ENCODE measurements at regions not wholly inside any gene's neighbourhood (a gene's known extent, or its start where the extent isn't known, plus 50 kb on each side); places are given as distances from the start of the nearest gene placed in this dataset.

- H3K79me2 ChIP-seq (ENCODE audit: insufficient read depth): no peaks in the 10 kb centered on the region
- H3K4me3 ChIP-seq: peak overlapping the region; percentile 53
- H3K36me3 ChIP-seq (ENCODE audit: low read depth): no peaks in the 10 kb centered on the region
- H3F3A ChIP-seq (ENCODE audit: insufficient read depth): peaks cover 20% of the 10 kb centered on the region
- in situ Hi-C loops (cut with MboI): no loop called here
- H3K9me2 ChIP-seq (ENCODE audit: insufficient read depth): no peaks in the 10 kb centered on the region
- peak; percentile 88 for DNase-seq
- no peaks in the 10 kb centered on the region for H3K9me3 ChIP-seq (ENCODE audit: low read depth)
- peaks cover 24% of the 10 kb centered on the region for H3K4me1 ChIP-seq (ENCODE audit: insufficient read depth)
- no peak for TF ChIP-seq EZH2phosphoT487 (IDR thresholded peaks at IDR 0.05; ENCODE audit: insufficient read depth, low read depth)
- peak overlapping the region; percentile 31 for H3K9ac ChIP-seq
- H3K27ac ChIP-seq: peak overlapping the region; percentile 66
- H4K20me1 ChIP-seq (ENCODE audit: insufficient read depth): no peaks in the 10 kb centered on the region
- H2AFZ ChIP-seq: peak overlapping the region; percentile 64
- peak overlapping the region; percentile 78 for H3K4me2 ChIP-seq (ENCODE audit: unreplicated experiment)
- H3K27me3 ChIP-seq (replicated peaks; ENCODE audit: insufficient read depth): no peaks in the 10 kb centered on the region
- 8 to 12% methylated on average over 5 of the region's 5 CpGs for WGBS, 2 experiments (ENCODE audit: low coverage in 1 of 2, low lambda C conversion rate in 2 of 2, missing lambda C conversion rate in 2 of 2)
These were observed 63.0 kb upstream of the FLT1 start for GRCh38 chr13:28557725-28558520.

DNA sequence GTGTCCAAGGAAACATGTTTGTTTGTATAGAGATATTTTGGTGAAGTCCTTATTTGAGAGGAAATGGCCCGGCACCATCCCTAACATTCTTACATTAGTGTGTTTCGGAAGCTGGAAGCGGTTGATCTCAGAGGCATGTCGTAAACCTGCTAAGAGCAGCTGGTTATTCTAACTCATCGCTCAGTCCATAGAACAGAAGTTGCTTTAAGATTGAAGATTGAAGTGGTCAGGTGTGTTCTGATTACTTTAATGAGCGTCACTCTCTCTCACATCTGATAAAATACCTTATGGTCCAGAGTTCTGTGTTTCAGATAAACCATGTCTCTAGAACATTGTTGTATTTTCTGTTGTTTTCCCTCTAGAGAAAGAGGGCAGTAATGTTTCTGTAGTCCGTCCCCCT lies 60.2 kb upstream of the FLT1 start:
- DNase-seq: no peak
- Histone ChIP-seq H3F3A (ENCODE audit: insufficient read depth) (peaks cover 20% of the 10 kb centered on the region), H3K4me1 (ENCODE audit: insufficient read depth) (peaks cover 28% of the 10 kb centered on the region), H3K27me3 (replicated peaks; ENCODE audit: insufficient read depth) (no peaks in the 10 kb centered on the region), H2AFZ (no peak overlapping the region), H3K27ac (no peak overlapping the region), H3K9ac (no peak overlapping the region), H3K4me3 (no peak overlapping the region), H3K9me3 (ENCODE audit: low read depth) (no peaks in the 10 kb centered on the region), H3K4me2 (ENCODE audit: unreplicated experiment) (no peak overlapping the region), H4K20me1 (ENCODE audit: insufficient read depth) (no peaks in the 10 kb centered on the region), H3K9me2 (ENCODE audit: insufficient read depth) (no peaks in the 10 kb centered on the region; the same call in 1 of the 2 replicates), H3K79me2 (ENCODE audit: insufficient read depth) (no peaks in the 10 kb centered on the region), H3K36me3 (ENCODE audit: low read depth) (no peaks in the 10 kb centered on the region)
- WGBS, 2 experiments (ENCODE audit: low coverage in 1 of 2, low lambda C conversion rate in 2 of 2, missing lambda C conversion rate in 2 of 2): 88 to 89% methylated on average over 7 of the region's 7 CpGs
- in situ Hi-C loops (cut with MboI): no loop called here
- TF ChIP-seq EZH2 (IDR thresholded peaks at IDR 0.05; ENCODE audit: insufficient read depth, poor library complexity, severe bottlenecking) (no peak), EZH2phosphoT487 (IDR thresholded peaks at IDR 0.05; ENCODE audit: insufficient read depth, low read depth) (no peak)

DNA sequence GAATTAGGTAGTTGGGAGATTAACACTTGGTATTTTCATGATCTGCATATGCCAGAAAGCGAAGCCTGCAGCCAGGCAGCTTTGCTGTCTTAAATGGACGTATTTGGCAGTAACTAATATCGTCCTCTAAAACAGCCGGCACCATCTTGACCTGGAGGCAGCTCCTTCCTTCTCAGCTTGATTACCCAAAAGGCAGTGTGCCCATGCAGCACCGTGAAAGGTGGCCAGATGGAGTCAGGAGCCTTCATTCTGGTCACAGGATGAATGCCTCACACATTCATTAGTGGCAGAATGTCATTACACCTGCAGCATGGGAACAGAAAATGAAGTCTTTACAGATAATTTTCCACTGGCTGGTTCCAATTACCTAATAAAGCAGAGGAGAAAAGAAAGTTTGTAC lies 59.0 kb upstream of the FLT1 start:
- no peaks in the 10 kb centered on the region for H3K9me3 ChIP-seq (ENCODE audit: low read depth)
- H3K4me1 ChIP-seq (ENCODE audit: insufficient read depth): peaks cover 22% of the 10 kb centered on the region
- DNase-seq: no peak
- H3K27me3 ChIP-seq (replicated peaks; ENCODE audit: insufficient read depth): no peaks in the 10 kb centered on the region
- no peak overlapping the region for H3K4me3 ChIP-seq
- in situ Hi-C loops (cut with MboI): no loop called here
- H4K20me1 ChIP-seq (ENCODE audit: insufficient read depth): no peaks in the 10 kb centered on the region
- WGBS, 2 experiments (ENCODE audit: low coverage in 1 of 2, low lambda C conversion rate in 2 of 2, missing lambda C conversion rate in 2 of 2): 86 to 89% methylated on average over 5 of the region's 5 CpGs
- no peak overlapping the region for H3K27ac ChIP-seq
- no peaks in the 10 kb centered on the region for H3K36me3 ChIP-seq (ENCODE audit: low read depth)
- no peak overlapping the region for H2AFZ ChIP-seq
- H3K9ac ChIP-seq: no peak overlapping the region
- peaks cover 20% of the 10 kb centered on the region for H3F3A ChIP-seq (ENCODE audit: insufficient read depth)
- no peaks in the 10 kb centered on the region; the same call in 1 of the 2 replicates for H3K9me2 ChIP-seq (ENCODE audit: insufficient read depth)
- no peak for TF ChIP-seq EZH2 (IDR thresholded peaks at IDR 0.05; ENCODE audit: insufficient read depth, poor library complexity, severe bottlenecking)
- TF ChIP-seq EZH2phosphoT487 (IDR thresholded peaks at IDR 0.05; ENCODE audit: insufficient read depth, low read depth): no peak
- no peaks in the 10 kb centered on the region for H3K79me2 ChIP-seq (ENCODE audit: insufficient read depth)
- no peak overlapping the region for H3K4me2 ChIP-seq (ENCODE audit: unreplicated experiment)

GRCh38 chr13:28552288-28552687 lies 57.4 kb upstream of the FLT1 start:
- H3K4me3 ChIP-seq: no peak overlapping the region
- H3K9me3 ChIP-seq (ENCODE audit: low read depth): no peaks in the 10 kb centered on the region
- H2AFZ ChIP-seq: no peak overlapping the region
- H3K27ac ChIP-seq: no peak overlapping the region
- peaks cover 4% of the 10 kb centered on the region for H3F3A ChIP-seq (ENCODE audit: insufficient read depth)
- H3K9me2 ChIP-seq (ENCODE audit: insufficient read depth): no peaks in the 10 kb centered on the region; the same call in 1 of the 2 replicates
- in situ Hi-C loops (cut with MboI): no loop called here
- no peak for DNase-seq
- H3K27me3 ChIP-seq (replicated peaks; ENCODE audit: insufficient read depth): no peaks in the 10 kb centered on the region
- no peak overlapping the region for H3K9ac ChIP-seq
- H3K4me2 ChIP-seq (ENCODE audit: unreplicated experiment): no peak overlapping the region
- no peaks in the 10 kb centered on the region for H3K79me2 ChIP-seq (ENCODE audit: insufficient read depth)
- H3K36me3 ChIP-seq (ENCODE audit: low read depth): no peaks in the 10 kb centered on the region
- H3K4me1 ChIP-seq (ENCODE audit: insufficient read depth): peaks cover 7% of the 10 kb centered on the region
- WGBS, 2 experiments (ENCODE audit: low coverage in 1 of 2, low lambda C conversion rate in 2 of 2, missing lambda C conversion rate in 2 of 2): 26 to 30% methylated on average over 1 of the region's 1 CpG
- no peak for TF ChIP-seq EZH2 (IDR thresholded peaks at IDR 0.05; ENCODE audit: insufficient read depth, poor library complexity, severe bottlenecking)
- TF ChIP-seq EZH2phosphoT487 (IDR thresholded peaks at IDR 0.05; ENCODE audit: insufficient read depth, low read depth): no peak
- H4K20me1 ChIP-seq (ENCODE audit: insufficient read depth): no peaks in the 10 kb centered on the region
